Thoracic aorta (tissue), 2 donors: ENCODE measurements at regions not wholly inside any gene's neighbourhood (a gene's known extent, or its start where the extent isn't known, plus 50 kb on each side); places are given as distances from the start of the nearest gene placed in this dataset.

Source experiments
- ATAC-seq: fragments of 150-250 bp; one replicate; pipeline ENCODE4 v1.8.0; 2017; ENCODE audit warnings: low read depth; ENCODE audit not compliant: insufficient number of reproducible peaks, low FRiP score
- DNase-seq: peaks from one replicate; pipeline ENCODE4 v3.0.0-alpha.2; 2020; ENCODE audit warnings: low spot score
- H3K27ac ChIP-seq, 2 donors: fragments of 200-600 bp; sonication (generic); 1 replicate in 1 of 2; 2 replicates in 1 of 2; pipeline ENCODE4 v1.5.1; 2016; ENCODE audit warnings: mild to moderate bottlenecking in 2 of 2, moderate library complexity in 2 of 2
- H3K27me3 ChIP-seq: fragments of 200-600 bp; sonication (generic); replicated peaks from 2 replicates; pipeline ENCODE4 v1.6.0; 2016; ENCODE audit warnings: mild to moderate bottlenecking; ENCODE audit not compliant: insufficient read depth
- H3K36me3 ChIP-seq: fragments of 200-600 bp; sonication (generic); one replicate; pipeline ENCODE4 v1.5.1; 2016
- H3K4me1 ChIP-seq, 2 donors: fragments of 200-600 bp; sonication (generic); 1 replicate in 1 of 2; 2 replicates in 1 of 2; pipeline versions ENCODE4 v1.5.1 to v1.6.0; 2016; ENCODE audit warnings: low read depth in 2 of 2, mild to moderate bottlenecking in 1 of 2; ENCODE audit not compliant: control insufficient read depth in 1 of 2
- H3K4me3 ChIP-seq: fragments of 200-600 bp; sonication (generic); 2 replicates; pipeline ENCODE4 v1.5.1; 2016; ENCODE audit warnings: mild to moderate bottlenecking
- H3K9me3 ChIP-seq: fragments of 200-600 bp; sonication (generic); 2 replicates; pipeline ENCODE4 v1.5.1; 2016
- CTCF ChIP-seq: fragments of 200-600 bp; sonication (generic); IDR thresholded peaks from one replicate; pipeline ENCODE4 v1.5.1; 2019; ENCODE audit warnings: antibody characterized with exemption

DNA sequence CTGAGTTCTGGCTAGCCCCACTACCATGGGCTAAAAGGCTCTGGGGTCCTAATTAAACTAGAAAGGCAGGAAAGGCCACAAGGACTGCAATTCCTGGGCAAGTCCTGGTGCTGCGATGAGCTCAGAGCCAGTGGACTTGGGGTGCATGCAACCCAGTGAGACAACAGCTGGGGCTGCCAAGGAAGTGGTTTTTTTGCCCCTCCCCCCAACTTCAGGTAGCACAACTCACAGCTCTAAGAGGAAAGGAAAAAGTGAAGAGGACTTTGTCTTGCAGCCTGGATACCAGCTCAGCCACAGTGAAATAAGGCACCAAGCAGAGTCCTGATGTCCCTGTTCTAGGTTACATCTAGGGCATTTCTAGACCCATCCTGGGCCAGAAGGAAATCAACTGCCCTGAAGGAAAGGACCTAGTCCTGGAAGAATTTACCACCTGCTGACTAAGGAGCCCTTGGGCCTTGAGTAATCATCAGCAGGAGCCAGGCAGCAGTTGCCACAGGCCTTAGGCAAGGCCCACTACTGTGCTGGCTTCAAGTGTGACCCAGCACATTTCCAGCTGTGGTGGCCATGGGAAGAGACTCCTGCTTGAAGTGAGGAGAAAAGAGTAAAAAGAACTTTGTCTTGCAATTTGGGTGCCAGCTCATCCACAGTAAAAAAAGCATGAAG, 358.4 kb downstream of the BTBD3 start:
- H3K27ac ChIP-seq, result no peak overlapping the region
- TF ChIP-seq CTCF, result no peak
- no peaks in the 10 kb centered on the region for H3K27me3 ChIP-seq
- H3K4me1 ChIP-seq, result no peaks in the 10 kb centered on the region
- ATAC-seq (no peak), DNase-seq (no peak)
- no peaks in the 10 kb centered on the region for H3K9me3 ChIP-seq
- H3K36me3 ChIP-seq, result no peaks in the 10 kb centered on the region
- no peak overlapping the region for H3K4me3 ChIP-seq

DNA sequence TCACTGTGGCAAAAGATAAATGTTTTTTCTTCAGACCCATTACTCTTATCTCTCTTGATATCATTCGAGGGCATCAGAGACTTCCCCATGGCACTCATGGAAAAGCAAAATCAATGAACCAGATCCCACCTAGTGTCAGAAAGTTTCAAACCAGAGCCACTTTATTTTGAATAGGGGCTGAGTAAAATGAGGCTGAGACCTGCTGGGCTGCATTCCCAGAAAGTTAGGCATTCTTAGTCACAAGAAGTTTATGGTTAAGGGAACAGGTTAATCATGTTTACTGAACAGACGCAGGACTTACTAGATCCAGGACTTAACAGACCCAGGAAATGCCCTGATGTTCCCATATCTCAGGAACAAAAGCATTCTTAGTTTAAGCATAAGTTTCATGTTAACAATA, 369.9 kb downstream of the BTBD3 start:
- Histone ChIP-seq H3K9me3 (no peaks in the 10 kb centered on the region), H3K4me1 (no peaks in the 10 kb centered on the region), H3K36me3 (no peaks in the 10 kb centered on the region), H3K27me3 (no peaks in the 10 kb centered on the region), H3K27ac (no peak overlapping the region), H3K4me3 (no peak overlapping the region)
- no peak for ATAC-seq
- no peak for TF ChIP-seq CTCF
- DNase-seq, result no peak

DNA sequence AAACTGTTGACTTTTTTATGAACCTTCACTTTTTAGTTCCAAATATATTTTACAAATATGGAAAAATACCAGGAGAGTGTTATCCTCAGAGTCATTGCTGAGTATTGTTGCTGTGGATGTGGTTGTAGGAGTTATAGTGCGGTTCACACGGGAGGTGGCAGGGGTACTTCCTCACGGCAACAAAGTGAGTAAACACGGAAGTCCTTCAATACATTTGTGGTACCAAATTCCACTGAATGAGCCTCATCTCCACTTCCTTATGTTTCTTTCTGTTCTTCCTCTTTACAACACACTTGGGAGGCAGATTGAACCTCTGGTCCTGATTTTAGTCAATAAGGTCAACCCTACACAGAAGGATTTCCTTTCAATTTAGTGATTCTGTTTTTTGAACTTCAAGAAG, 371.8 kb downstream of the BTBD3 start:
- Histone ChIP-seq H3K4me3 (no peak overlapping the region), H3K4me1 (no peaks in the 10 kb centered on the region), H3K9me3 (no peaks in the 10 kb centered on the region), H3K36me3 (no peaks in the 10 kb centered on the region), H3K27ac (no peak overlapping the region), H3K27me3 (no peaks in the 10 kb centered on the region)
- no peak for TF ChIP-seq CTCF
- ATAC-seq, result no peak
- DNase-seq, result no peak

DNA sequence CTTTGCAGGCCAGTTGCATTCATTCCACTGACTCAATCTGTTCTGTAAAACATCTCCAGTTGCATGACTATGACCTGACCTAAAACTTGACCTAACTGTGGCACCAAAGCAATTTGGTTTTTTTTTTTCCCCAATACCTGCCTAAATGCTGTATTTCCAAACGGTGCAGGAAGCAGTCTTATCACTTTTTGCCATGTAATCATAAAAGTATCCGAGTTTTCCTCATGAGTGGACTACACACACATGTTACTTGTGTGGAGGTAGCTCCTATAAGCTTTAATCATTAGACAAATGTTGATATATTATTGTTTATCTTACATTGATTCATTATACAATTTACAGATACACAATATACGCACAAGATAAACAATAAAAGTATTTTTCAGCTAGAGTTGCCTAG, 373.7 kb downstream of the BTBD3 start:
- H3K9me3 ChIP-seq, result no peaks in the 10 kb centered on the region
- no peaks in the 10 kb centered on the region for H3K4me1 ChIP-seq
- H3K27me3 ChIP-seq, result no peaks in the 10 kb centered on the region
- no peak for ATAC-seq
- DNase-seq, result no peak
- H3K4me3 ChIP-seq, result no peak overlapping the region
- H3K27ac ChIP-seq, result no peak overlapping the region
- TF ChIP-seq CTCF, result no peak
- no peaks in the 10 kb centered on the region for H3K36me3 ChIP-seq

- H3K27me3 ChIP-seq, result no peaks in the 10 kb centered on the region
- DNase-seq (no peak), ATAC-seq (no peak)
- peaks cover 6% of the 10 kb centered on the region for H3K9me3 ChIP-seq
- H3K4me3 ChIP-seq, result no peak overlapping the region
- H3K36me3 ChIP-seq, result no peaks in the 10 kb centered on the region
- no peaks in the 10 kb centered on the region for H3K4me1 ChIP-seq
- TF ChIP-seq CTCF, result no peak
- no peak overlapping the region for H3K27ac ChIP-seq
Observed at GRCh38 chr20:12293900-12294299, 376.2 kb downstream of the BTBD3 start.
